Activated CD8-positive, alpha-beta memory T cell treated with anti-CD3 and anti-CD28 coated beads for 24 hours (primary cell): ENCODE measurements at regions not wholly inside any gene's neighbourhood (a gene's known extent, or its start where the extent isn't known, plus 50 kb on each side); places are given as distances from the start of the nearest gene placed in this dataset.
"Not testable (repeated sequence)": the region's sequence is repeated elsewhere in the genome, so short reads cannot be mapped to it uniquely, and the experiment has no call there.

ENCODE experiments used
- DNase-seq: peaks from one replicate; pipeline ENCODE4 v3.0.0-alpha.2; 2020

- no peak for DNase-seq
These were observed 99.9 kb upstream of the SERBP1 start for GRCh38 chr1:67530071-67530470.

GRCh38 chr1:67532452-67533216 is 102.4 kb upstream of the SERBP1 start:
- DNase-seq: no peak

DNA sequence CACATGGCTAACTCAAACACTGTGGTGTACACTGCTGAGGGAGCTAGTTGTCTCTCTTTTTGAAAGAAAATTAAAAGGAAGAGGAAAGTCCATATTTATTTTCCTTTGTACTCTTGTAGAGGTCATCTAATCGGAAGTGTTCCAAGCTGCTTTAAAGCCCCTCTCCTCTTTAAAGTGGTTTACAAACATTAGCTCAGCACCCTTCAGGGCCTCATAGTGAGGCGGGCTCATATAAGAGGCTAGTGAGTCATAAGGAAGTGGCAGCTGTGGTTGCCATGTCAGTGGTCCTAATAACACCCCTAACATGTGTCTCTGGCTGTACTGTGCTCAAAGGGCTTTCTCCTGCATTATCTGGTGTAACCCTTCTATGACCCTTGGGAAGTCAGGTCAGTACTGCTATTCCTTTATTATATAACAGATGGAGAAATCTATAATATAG is 104.4 kb upstream of the SERBP1 start:
- DNase-seq: no peak

GRCh38 chr1:67535474-67535873 is 105.3 kb upstream of the SERBP1 start:
- peak; percentile 66 for DNase-seq

GRCh38 chr1:67536957-67537666 is 106.9 kb upstream of the SERBP1 start:
- no peak for DNase-seq

GRCh38 chr1:67537667-67538018 is 107.4 kb upstream of the SERBP1 start:
- no peak for DNase-seq

DNA sequence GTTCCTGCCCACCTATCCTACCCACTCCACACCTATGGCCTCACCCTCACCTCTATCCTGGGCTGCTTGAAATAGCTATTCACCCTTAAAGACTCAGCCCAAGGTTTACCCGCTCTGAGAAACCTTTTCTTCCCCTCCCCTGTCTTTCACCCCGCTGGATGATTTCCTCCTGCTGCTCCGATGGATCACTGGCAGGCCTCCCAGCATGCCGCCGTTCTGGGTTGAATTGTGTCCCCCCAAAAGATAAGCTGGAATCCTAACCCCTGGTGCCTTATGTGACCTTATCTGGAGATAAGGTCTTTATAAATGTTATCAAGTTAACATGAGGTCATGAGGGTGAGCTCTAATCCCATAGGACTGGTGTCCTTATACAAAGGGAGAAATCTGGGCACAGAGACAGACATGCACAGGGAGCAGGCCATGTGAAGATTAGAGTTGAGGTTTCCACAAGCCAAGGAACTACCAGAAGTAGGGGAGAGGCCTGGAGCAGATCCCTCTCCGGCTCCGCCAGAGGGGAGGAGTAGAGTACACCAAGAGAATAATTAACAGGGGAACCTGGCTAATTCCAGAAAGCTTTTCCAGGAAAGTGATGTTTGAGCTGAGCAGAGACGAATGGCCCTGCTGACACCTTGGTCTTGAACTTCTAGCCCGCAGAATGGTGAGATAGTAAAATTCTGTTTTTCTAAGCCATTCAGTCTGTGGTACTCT is 110.0 kb upstream of the SERBP1 start:
- no peak for DNase-seq

GRCh38 chr1:67540733-67541125 is 110.5 kb upstream of the SERBP1 start:
- DNase-seq: no peak

- DNase-seq: no peak
These were observed 112.5 kb upstream of the SERBP1 start for GRCh38 chr1:67542747-67543146.

- no peak for DNase-seq
These were observed 114.7 kb upstream of the SERBP1 start for GRCh38 chr1:67544921-67545320.

GRCh38 chr1:67545364-67545763 is 115.2 kb upstream of the SERBP1 start:
- DNase-seq: no peak

DNA sequence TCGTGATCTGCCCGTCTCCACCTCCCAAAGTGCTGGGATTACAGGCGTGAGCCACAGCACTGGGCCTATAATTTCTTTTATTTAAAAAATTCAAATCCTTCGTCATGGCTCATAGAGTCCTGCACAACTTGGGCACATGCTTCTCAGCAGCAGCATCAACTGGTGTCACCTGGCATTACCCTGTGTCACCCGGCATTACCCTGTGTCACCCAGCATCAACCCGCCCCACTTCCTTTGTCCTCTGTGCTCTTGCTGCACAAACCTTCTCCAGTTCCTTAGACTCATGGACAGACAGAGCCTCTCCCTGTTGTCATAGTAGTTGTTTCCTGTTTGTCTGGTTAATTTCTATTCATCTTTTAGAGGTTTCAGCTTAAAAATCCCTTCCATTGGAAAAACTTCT is 121.2 kb upstream of the SERBP1 start:
- DNase-seq: no peak

GRCh38 chr1:67552336-67552759 is 122.1 kb upstream of the SERBP1 start:
- peak; percentile 11 for DNase-seq

GRCh38 chr1:67554204-67554603 is 124.0 kb upstream of the SERBP1 start:
- DNase-seq: not testable (repeated sequence)

- no peak for DNase-seq
These were observed 125.5 kb upstream of the SERBP1 start for GRCh38 chr1:67555461-67556296.

- no peak for DNase-seq
These were observed 126.2 kb upstream of the SERBP1 start for GRCh38 chr1:67556297-67556900.

DNA sequence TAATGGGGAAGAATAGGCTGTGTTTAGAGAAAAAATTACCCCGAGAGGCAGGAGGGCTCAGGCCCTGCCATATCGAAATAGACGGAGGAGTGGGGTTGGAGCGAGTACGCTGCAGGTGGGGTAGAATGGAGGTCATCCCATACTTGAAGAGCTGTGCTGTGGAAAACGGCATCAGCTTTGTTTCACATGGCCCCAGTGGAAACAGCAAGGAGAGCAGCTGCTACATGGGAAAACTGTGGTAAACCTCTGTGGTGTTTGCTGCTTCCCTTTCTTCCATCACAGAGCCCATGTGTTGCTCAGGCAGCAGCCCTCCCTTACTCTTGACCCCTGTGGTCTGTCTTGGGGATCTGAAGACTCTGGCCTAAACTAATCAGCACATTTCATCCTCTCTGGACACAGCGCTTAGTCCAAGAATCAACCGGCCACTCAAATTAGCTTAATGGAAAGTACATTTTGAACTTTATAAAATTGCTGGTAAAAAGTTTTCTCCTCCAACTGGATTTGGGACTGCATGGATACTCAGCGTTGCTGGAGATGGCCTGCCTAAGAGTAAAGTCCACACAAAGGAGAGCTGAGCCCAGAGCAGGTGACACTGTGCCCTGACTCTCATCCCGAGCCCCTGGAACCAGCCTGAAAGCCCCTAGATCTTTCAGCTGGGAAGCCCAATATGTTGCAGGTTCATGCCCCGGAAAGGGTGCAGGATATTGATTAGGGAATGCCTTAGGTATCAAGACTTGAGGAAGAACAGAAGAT is 127.1 kb upstream of the GADD45A start:
- no peak for DNase-seq

DNA sequence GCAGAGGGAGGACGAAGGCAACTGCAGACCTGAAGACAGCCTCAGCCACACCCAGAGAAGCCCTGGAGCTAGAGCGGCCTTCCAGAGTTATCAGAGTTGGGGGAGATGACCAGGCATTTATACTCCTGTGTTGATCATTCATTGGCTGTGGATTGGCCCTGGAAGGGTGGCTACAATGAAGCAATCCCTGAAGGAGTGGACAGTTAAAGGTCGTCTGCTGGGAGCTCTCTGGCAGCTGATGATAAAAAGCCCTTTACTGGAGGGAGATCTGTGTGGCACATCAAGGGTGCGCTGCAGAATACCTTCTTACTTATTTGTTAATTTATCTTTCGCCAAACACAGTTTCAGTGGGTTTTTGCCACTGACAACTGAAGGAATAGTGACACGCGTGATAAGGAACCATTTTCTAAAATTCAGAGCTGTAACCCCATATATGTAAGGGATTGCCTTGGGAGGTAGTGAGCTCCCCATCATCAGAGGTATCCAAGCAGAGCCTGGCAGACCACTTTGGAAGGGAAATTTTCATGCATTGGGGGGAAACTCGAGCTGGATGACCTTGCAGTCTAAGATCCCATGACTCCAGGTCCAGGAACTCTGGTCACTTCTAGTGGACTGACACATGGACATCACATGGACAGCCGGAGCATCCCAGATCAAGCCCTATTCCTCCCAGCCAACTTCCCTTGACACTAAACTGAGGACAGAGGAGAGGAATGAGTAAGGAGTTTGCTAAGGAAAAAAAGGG is 126.4 kb upstream of the GADD45A start:
- no peak for DNase-seq

- peak; percentile 42 for DNase-seq
These were observed 125.7 kb upstream of the GADD45A start for GRCh38 chr1:67559222-67559700.

GRCh38 chr1:67560580-67561255 is 124.3 kb upstream of the GADD45A start:
- DNase-seq: peak; percentile 38
